DOHH2 (cell line): ENCODE measurements at regions not wholly inside any gene's neighbourhood (a gene's known extent, or its start where the extent isn't known, plus 50 kb on each side); places are given as distances from the start of the nearest gene placed in this dataset.

ENCODE experiments used
- H3F3A ChIP-seq: fragments of 200-600 bp; sonication (generic), shearing (Covaris generic); 2 replicates; pipeline ENCODE4 v1.6.0; 2016; ENCODE audit warnings: antibody characterized with exemption, mild to moderate bottlenecking; ENCODE audit not compliant: control insufficient read depth, insufficient read depth
- H3K27ac ChIP-seq: fragments of 200-600 bp; sonication (generic); 2 replicates; pipeline ENCODE4 v1.5.1; 2014; ENCODE audit warnings: low read depth, mild to moderate bottlenecking, low read length, moderate library complexity
- H3K27me3 ChIP-seq: fragments of 200-600 bp; sonication (generic); 2 replicates; pipeline ENCODE4 v1.6.1; 2014; ENCODE audit warnings: mild to moderate bottlenecking, low read length, mixed read lengths; ENCODE audit not compliant: control insufficient read depth
- H3K36me3 ChIP-seq: fragments of 200-600 bp; sonication (generic); 2 replicates; pipeline ENCODE4 v1.6.1; 2014; ENCODE audit warnings: mild to moderate bottlenecking, low read length, moderate library complexity, mixed read lengths; ENCODE audit not compliant: control insufficient read depth
- H3K4me1 ChIP-seq: fragments of 200-600 bp; sonication (generic); 2 replicates; pipeline ENCODE4 v1.6.1; 2014; ENCODE audit warnings: mild to moderate bottlenecking, low read length, mixed read lengths; ENCODE audit not compliant: control insufficient read depth
- H3K4me2 ChIP-seq: fragments of 200-600 bp; sonication (generic); 2 replicates; pipeline ENCODE4 v1.6.0; 2014; ENCODE audit warnings: mild to moderate bottlenecking, low read length, moderate library complexity
- H3K4me3 ChIP-seq: fragments of 200-600 bp; sonication (generic); 2 replicates; pipeline ENCODE4 v1.5.1; 2014; ENCODE audit warnings: mild to moderate bottlenecking, low read length, mixed read lengths
- H3K79me2 ChIP-seq: fragments of 200-600 bp; sonication (generic); 2 replicates; pipeline ENCODE4 v1.6.1; 2014; ENCODE audit warnings: mild to moderate bottlenecking, low read length, mixed read lengths; ENCODE audit not compliant: control insufficient read depth
- H3K9me2 ChIP-seq: fragments of 200-600 bp; sonication (generic); replicated peaks from 2 replicates; pipeline ENCODE4 v1.6.1; 2014; ENCODE audit warnings: mild to moderate bottlenecking, low read length, mixed read lengths; ENCODE audit not compliant: control insufficient read depth
- H3K9me3 ChIP-seq: fragments of 200-600 bp; sonication (generic); 2 replicates; pipeline ENCODE4 v1.6.1; 2014; ENCODE audit warnings: antibody characterized with exemption, low read length, mixed read lengths; ENCODE audit not compliant: control insufficient read depth, insufficient read depth
- H4K20me1 ChIP-seq: fragments of 200-600 bp; sonication (generic); 2 replicates; pipeline ENCODE4 v1.6.0; 2014; ENCODE audit warnings: low read depth, mild to moderate bottlenecking, antibody characterized with exemption, low read length, moderate library complexity; ENCODE audit not compliant: control insufficient read depth, insufficient read depth
- EZH2phosphoT487 ChIP-seq: fragments of 200-600 bp; sonication (generic); IDR thresholded peaks from 2 replicates; pipeline ENCODE4 v1.6.1; 2017; ENCODE audit warnings: borderline replicate concordance, mild to moderate bottlenecking, antibody characterized with exemption, low read length, moderate library complexity, mixed read lengths
- TF ChIP-seq, protein P1 (sequence below): fragments of 200-600 bp; sonication (generic); IDR thresholded peaks from one replicate; pipeline ENCODE4 v1.5.1; 2014; ENCODE audit warnings: antibody characterized with exemption, mild to moderate bottlenecking, low read depth, low read length; ENCODE audit not compliant: poor library complexity, severe bottlenecking

DNA sequence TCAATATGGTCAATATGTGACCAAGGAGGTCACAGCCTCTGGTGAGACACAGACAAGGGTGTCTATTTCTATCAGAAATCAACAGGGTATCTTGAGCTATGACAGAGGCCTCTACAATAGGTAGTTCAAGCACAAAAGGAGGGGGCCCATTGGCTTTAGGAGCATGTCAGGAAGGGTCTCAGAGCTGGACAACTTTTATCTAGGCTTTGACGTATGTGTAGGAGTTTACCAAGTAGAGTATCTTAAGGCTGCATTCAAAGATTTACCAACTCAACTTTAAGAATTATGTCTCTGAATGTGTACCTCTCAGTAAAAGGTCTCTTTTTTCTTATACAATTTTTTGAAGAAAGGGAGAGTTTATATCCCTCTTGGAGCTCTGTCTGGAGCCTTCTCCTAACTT lies 297.2 kb downstream of the NSG2 start:
- Histone ChIP-seq H3F3A (no peaks in the 10 kb centered on the region), H3K4me3 (no peak overlapping the region), H3K36me3 (no peaks in the 10 kb centered on the region), H3K9me2 (no peaks in the 10 kb centered on the region), H3K9me3 (no peaks in the 10 kb centered on the region), H3K4me1 (no peaks in the 10 kb centered on the region), H3K27ac (no peak overlapping the region), H3K4me2 (no peak overlapping the region), H3K27me3 (peaks cover 7% of the 10 kb centered on the region), H4K20me1 (no peaks in the 10 kb centered on the region), H3K79me2 (no peaks in the 10 kb centered on the region)
- TF ChIP-seq EZH2phosphoT487: no peak
- TF ChIP-seq, protein P1, sequence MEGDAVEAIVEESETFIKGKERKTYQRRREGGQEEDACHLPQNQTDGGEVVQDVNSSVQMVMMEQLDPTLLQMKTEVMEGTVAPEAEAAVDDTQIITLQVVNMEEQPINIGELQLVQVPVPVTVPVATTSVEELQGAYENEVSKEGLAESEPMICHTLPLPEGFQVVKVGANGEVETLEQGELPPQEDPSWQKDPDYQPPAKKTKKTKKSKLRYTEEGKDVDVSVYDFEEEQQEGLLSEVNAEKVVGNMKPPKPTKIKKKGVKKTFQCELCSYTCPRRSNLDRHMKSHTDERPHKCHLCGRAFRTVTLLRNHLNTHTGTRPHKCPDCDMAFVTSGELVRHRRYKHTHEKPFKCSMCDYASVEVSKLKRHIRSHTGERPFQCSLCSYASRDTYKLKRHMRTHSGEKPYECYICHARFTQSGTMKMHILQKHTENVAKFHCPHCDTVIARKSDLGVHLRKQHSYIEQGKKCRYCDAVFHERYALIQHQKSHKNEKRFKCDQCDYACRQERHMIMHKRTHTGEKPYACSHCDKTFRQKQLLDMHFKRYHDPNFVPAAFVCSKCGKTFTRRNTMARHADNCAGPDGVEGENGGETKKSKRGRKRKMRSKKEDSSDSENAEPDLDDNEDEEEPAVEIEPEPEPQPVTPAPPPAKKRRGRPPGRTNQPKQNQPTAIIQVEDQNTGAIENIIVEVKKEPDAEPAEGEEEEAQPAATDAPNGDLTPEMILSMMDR: no peak

DNA sequence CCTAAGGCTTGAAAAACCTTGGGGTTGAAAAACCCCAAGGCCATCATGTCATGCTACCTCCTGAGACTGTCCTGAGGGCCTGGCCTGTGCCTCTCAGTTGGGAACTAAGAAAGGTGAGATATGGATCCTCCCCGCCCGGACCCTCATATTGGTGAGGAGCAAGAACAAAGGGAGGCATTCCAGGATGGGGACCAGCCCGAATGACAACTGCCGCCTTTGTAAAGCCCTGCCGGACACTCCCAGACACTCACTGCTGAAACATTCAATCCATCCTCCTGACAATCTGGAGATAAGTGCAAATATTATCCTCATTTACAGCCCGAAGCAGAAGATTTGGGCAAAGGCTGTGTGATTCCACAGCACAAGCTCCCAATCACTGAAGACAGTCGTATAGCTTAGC lies 298.3 kb downstream of the NSG2 start:
- Histone ChIP-seq H3K9me2 (no peaks in the 10 kb centered on the region), H3K27ac (no peak overlapping the region), H3K27me3 (peaks cover 7% of the 10 kb centered on the region), H3K36me3 (no peaks in the 10 kb centered on the region), H4K20me1 (no peaks in the 10 kb centered on the region), H3K4me2 (no peak overlapping the region), H3F3A (no peaks in the 10 kb centered on the region), H3K4me3 (no peak overlapping the region), H3K4me1 (no peaks in the 10 kb centered on the region), H3K9me3 (no peaks in the 10 kb centered on the region), H3K79me2 (no peaks in the 10 kb centered on the region)
- TF ChIP-seq, protein P1: no peak
- TF ChIP-seq EZH2phosphoT487: no peak

DNA sequence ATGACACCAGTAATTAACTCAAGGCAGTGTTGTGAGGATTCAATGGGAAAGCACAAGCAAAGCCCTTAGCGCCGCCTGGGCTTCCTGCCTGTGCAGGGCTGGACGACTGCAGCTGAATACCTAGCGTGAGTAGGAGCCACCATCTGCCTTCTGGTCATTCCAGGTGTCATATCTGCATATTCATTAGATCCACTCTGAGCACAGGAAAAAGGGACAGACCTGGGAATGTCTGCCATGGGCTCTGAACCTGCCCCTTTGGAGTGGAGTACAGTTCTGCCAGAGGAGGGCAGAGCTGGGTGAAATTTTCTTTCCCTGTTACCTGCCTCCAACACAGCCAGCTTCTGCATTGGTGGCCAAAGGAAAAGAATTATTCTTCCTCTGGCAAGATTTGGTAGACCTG lies 298.8 kb downstream of the NSG2 start:
- no peaks in the 10 kb centered on the region for H3K79me2 ChIP-seq
- H3K9me2 ChIP-seq: no peaks in the 10 kb centered on the region
- TF ChIP-seq EZH2phosphoT487: no peak
- peaks cover 4% of the 10 kb centered on the region for H3K27me3 ChIP-seq
- H3K9me3 ChIP-seq: no peaks in the 10 kb centered on the region
- no peaks in the 10 kb centered on the region for H3F3A ChIP-seq
- no peaks in the 10 kb centered on the region for H3K4me1 ChIP-seq
- H3K36me3 ChIP-seq: no peaks in the 10 kb centered on the region
- H3K4me2 ChIP-seq: no peak overlapping the region
- no peak overlapping the region for H3K27ac ChIP-seq
- H4K20me1 ChIP-seq: no peaks in the 10 kb centered on the region
- H3K4me3 ChIP-seq: no peak overlapping the region

DNA sequence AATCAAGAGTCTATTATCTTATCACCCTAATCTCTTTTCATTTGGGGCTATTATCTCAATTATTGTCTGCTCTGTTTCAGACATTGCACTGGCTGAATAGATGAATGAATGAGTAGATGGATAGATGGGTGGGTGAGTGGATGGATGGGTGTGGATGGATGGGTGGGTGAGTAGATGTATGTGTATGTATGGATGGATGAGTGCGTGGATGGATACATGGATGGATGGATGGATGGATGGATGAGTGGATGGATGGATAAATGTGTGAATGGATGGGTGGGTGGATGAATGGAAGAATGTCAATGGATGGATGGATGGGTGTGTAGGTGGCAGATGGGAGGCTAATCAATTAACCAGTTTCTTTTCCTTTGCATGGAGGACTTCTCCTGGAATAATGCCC lies 301.7 kb downstream of the NSG2 start:
- H3K79me2 ChIP-seq: no peaks in the 10 kb centered on the region
- no peak overlapping the region for H3K4me2 ChIP-seq
- H3F3A ChIP-seq: no peaks in the 10 kb centered on the region
- H3K9me2 ChIP-seq: no peaks in the 10 kb centered on the region
- TF ChIP-seq, protein P1: no peak
- no peak for TF ChIP-seq EZH2phosphoT487
- no peaks in the 10 kb centered on the region for H3K27me3 ChIP-seq
- H4K20me1 ChIP-seq: no peaks in the 10 kb centered on the region
- H3K4me1 ChIP-seq: no peaks in the 10 kb centered on the region
- H3K27ac ChIP-seq: no peak overlapping the region
- no peaks in the 10 kb centered on the region for H3K9me3 ChIP-seq
- H3K36me3 ChIP-seq: no peaks in the 10 kb centered on the region
- no peak overlapping the region for H3K4me3 ChIP-seq
